Neuronal stem cell (in vitro differentiated cells): ENCODE measurements at regions not wholly inside any gene's neighbourhood (a gene's known extent, or its start where the extent isn't known, plus 50 kb on each side); places are given as distances from the start of the nearest gene placed in this dataset.

Source experiments
- DNase-seq: peaks from one replicate; pipeline ENCODE4 v3.0.0-alpha.2; 2013; ENCODE audit warnings: low spot score
- H2AFZ ChIP-seq: one replicate; pipeline ENCODE4 v1.6.1; 2013; ENCODE audit warnings: mild to moderate bottlenecking, low read length, inconsistent platforms
- H2AK5ac ChIP-seq: 2 replicates; pipeline ENCODE4 v1.6.1; 2013; ENCODE audit warnings: low read depth, mild to moderate bottlenecking, inconsistent platforms, low read length, moderate library complexity, mixed read lengths
- H2BK120ac ChIP-seq: 2 replicates; pipeline ENCODE4 v1.6.1; 2013; ENCODE audit warnings: low read depth, mild to moderate bottlenecking, inconsistent platforms, low read length, moderate library complexity, mixed read lengths
- H2BK12ac ChIP-seq: one replicate; pipeline ENCODE4 v1.6.1; 2013; ENCODE audit warnings: low read length, inconsistent platforms
- H2BK15ac ChIP-seq: 2 replicates; pipeline ENCODE4 v1.6.1; 2013; ENCODE audit warnings: mild to moderate bottlenecking, low read length, inconsistent platforms, mixed read lengths
- H2BK5ac ChIP-seq: one replicate; pipeline ENCODE4 v1.6.1; 2013; ENCODE audit warnings: inconsistent platforms, mild to moderate bottlenecking, low read length, moderate library complexity
- H3K14ac ChIP-seq: one replicate; pipeline ENCODE4 v1.6.1; 2013; ENCODE audit warnings: low read length, inconsistent platforms
- H3K18ac ChIP-seq: 2 replicates; pipeline ENCODE4 v1.6.1; 2013; ENCODE audit warnings: low read length, inconsistent platforms
- H3K23ac ChIP-seq: 2 replicates; pipeline ENCODE4 v1.6.1; 2013; ENCODE audit warnings: low read depth, mild to moderate bottlenecking, mixed read lengths, low read length, inconsistent platforms; ENCODE audit not compliant: poor library complexity
- H3K27ac ChIP-seq: replicated peaks from 3 replicates; pipeline ENCODE4 v1.5.1; 2013; ENCODE audit warnings: low read length, inconsistent platforms
- H3K27me3 ChIP-seq, 3 experiments: 2 replicates each; pipeline ENCODE4 v1.6.1; 2013; ENCODE audit warnings: low read length in 3 of 3, mild to moderate bottlenecking in 2 of 3, inconsistent platforms in 1 of 3, low read depth in 1 of 3, mixed read lengths in 1 of 3, moderate library complexity in 1 of 3; ENCODE audit not compliant: control insufficient read depth in 3 of 3, insufficient read depth in 3 of 3
- H3K36me3 ChIP-seq, 2 donors: replicated peaks in 1 of 2; 2 replicates each; pipeline ENCODE4 v1.6.1; 2013; ENCODE audit warnings: low read length in 2 of 2; ENCODE audit not compliant: control insufficient read depth in 2 of 2, insufficient read depth in 2 of 2
- H3K4ac ChIP-seq: 2 replicates; pipeline ENCODE4 v1.6.1; 2013; ENCODE audit warnings: inconsistent platforms, mild to moderate bottlenecking, low read length, moderate library complexity
- H3K4me1 ChIP-seq, 2 donors: 1 replicate in 1 of 2; 2 replicates in 1 of 2; pipeline ENCODE4 v1.6.1; 2013; ENCODE audit warnings: low read length in 2 of 2, low read depth in 1 of 2; ENCODE audit not compliant: control insufficient read depth in 2 of 2, insufficient read depth in 1 of 2
- H3K4me2 ChIP-seq: one replicate; pipeline ENCODE4 v1.6.1; 2013; ENCODE audit warnings: mild to moderate bottlenecking, low read length, inconsistent platforms; ENCODE audit not compliant: insufficient read depth, poor library complexity, severe bottlenecking
- H3K4me3 ChIP-seq, 2 donors: 2 replicates each; pipeline ENCODE4 v1.5.1; 2013; ENCODE audit warnings: low read length in 2 of 2, mild to moderate bottlenecking in 2 of 2, inconsistent platforms in 1 of 2, moderate library complexity in 1 of 2
- H3K79me1 ChIP-seq: one replicate; pipeline ENCODE4 v1.6.1; 2013; ENCODE audit warnings: low read depth, mild to moderate bottlenecking, inconsistent platforms, low read length, moderate library complexity
- H3K9ac ChIP-seq: one replicate; pipeline ENCODE4 v1.6.1; 2013; ENCODE audit warnings: mild to moderate bottlenecking, low read depth, low read length, inconsistent platforms; ENCODE audit not compliant: poor library complexity
- H3K9me3 ChIP-seq, 2 donors: replicated peaks in 1 of 2; 2 replicates each; pipeline versions ENCODE3 to v1.6.1; 2013; ENCODE audit warnings: low read length in 2 of 2, mild to moderate bottlenecking in 2 of 2, inconsistent platforms in 1 of 2, low read depth in 1 of 2, mixed read lengths in 1 of 2, moderate library complexity in 1 of 2; ENCODE audit not compliant: control insufficient read depth in 2 of 2, insufficient read depth in 1 of 2
- H4K8ac ChIP-seq: one replicate; pipeline ENCODE4 v1.6.1; 2013; ENCODE audit warnings: low read depth, mild to moderate bottlenecking, inconsistent platforms, low read length, moderate library complexity
- H4K91ac ChIP-seq: one replicate; pipeline ENCODE4 v1.6.1; 2013; ENCODE audit warnings: low read length, low read depth, mild to moderate bottlenecking, inconsistent platforms; ENCODE audit not compliant: poor library complexity
- WGBS, 2 donors: extraction: QIAGEN DNeasy Blood & Tissue Kit; methylation state at CpG; one replicate each; pipeline ENCODE4 v1.1.7; 2013; ENCODE audit warnings: missing lambda C conversion rate in 2 of 2, mixed read lengths in 1 of 2; ENCODE audit not compliant: insufficient read length in 2 of 2, insufficient replicate concordance in 1 of 2; ENCODE audit errors: extremely low coverage in 2 of 2; 5-methylcytosine and 5-hydroxymethylcytosine counted together

- peaks cover 2% of the 10 kb centered on the region for H3K79me1 ChIP-seq
- no peak overlapping the region for H2BK15ac ChIP-seq
- no peak overlapping the region for H2AK5ac ChIP-seq
- H2BK5ac ChIP-seq = no peak overlapping the region
- peaks cover 0 to 2% of the 10 kb centered on the region in 2 donors for H3K9me3 ChIP-seq
- H3K4me3 ChIP-seq = no peak overlapping the region
- no peak overlapping the region for H3K9ac ChIP-seq
- DNase-seq = peak; percentile 55
- no peak overlapping the region for H3K27ac ChIP-seq
- no peak overlapping the region for H3K4ac ChIP-seq
- no peak overlapping the region for H3K14ac ChIP-seq
- H2BK120ac ChIP-seq = no peak overlapping the region
- no peak overlapping the region for H3K18ac ChIP-seq
- no peak overlapping the region for H2AFZ ChIP-seq
- H3K36me3 ChIP-seq = no peaks in the 10 kb centered on the region
- no peak overlapping the region for H3K4me2 ChIP-seq
- H3K23ac ChIP-seq = no peak overlapping the region
- WGBS, 2 donors = no CpG with 5 or more reads among the region's 7 CpGs
- no peaks in the 10 kb centered on the region for H3K27me3 ChIP-seq
- no peak overlapping the region for H2BK12ac ChIP-seq
- H3K4me1 ChIP-seq = peaks cover 15 to 17% of the 10 kb centered on the region in 2 donors
- H4K91ac ChIP-seq = no peak overlapping the region
- H4K8ac ChIP-seq = no peak overlapping the region
These were observed 117.5 kb downstream of the SOX4 start for GRCh38 chr6:21710908-21711627.

DNA sequence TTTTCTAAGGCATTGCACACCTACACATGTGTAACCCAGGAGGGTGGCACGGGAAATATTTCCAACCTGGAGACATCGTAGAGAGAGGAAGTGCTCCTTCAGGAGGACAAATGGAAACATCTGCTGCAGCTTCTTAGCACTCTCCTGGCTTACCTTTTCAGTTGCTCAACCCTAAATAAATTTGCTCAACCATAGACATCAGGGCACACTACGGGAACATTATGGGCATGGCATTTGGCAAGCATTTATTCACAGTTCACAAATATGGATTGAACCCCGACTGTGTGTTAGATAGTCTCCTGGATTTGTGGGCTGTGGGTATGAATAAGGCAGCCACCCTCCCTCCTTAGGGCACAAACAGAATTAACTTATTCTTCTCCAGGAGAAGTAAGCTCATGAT, 118.7 kb downstream of the SOX4 start:
- no peak for DNase-seq
- Histone ChIP-seq H3K4ac (no peak overlapping the region), H2BK120ac (no peak overlapping the region), H3K4me1 (peaks cover 15 to 17% of the 10 kb centered on the region in 2 donors), H3K23ac (no peak overlapping the region), H4K8ac (no peak overlapping the region), H3K27me3 (no peaks in the 10 kb centered on the region), H3K36me3 (no peaks in the 10 kb centered on the region), H3K18ac (no peak overlapping the region), H2BK5ac (no peak overlapping the region), H3K14ac (no peak overlapping the region), H3K9ac (no peak overlapping the region), H3K4me3 (no peak overlapping the region), H2AFZ (no peak overlapping the region), H2AK5ac (no peak overlapping the region), H3K9me3 (peaks cover 0 to 3% of the 10 kb centered on the region in 2 donors), H2BK15ac (no peak overlapping the region), H4K91ac (no peak overlapping the region), H3K79me1 (peaks cover 4% of the 10 kb centered on the region), H3K4me2 (no peak overlapping the region), H2BK12ac (no peak overlapping the region), H3K27ac (no peak overlapping the region)
- WGBS, 2 donors = no CpG with 5 or more reads among the region's 4 CpGs

DNA sequence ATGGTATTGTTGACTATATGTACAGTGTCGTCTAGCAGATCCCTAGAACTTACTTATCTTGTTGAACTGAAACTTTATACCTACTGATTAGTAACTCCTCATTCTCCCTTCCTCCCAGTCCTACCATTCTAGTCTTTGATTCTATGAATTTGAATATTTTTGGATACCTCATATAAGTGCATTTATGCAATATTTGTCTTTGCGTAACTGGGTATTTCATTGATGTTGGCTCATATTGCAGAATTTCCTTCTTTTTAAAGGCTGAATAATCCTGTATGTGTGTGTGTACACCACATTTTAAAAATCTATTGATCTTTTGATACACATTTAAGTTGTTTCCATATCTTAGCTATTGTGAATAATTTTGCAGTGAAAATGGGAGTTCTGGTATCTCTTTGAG, 119.9 kb downstream of the SOX4 start:
- peaks cover 4% of the 10 kb centered on the region for H3K79me1 ChIP-seq
- H3K4ac ChIP-seq = no peak overlapping the region
- no peak overlapping the region for H3K9ac ChIP-seq
- no peak overlapping the region for H3K18ac ChIP-seq
- H3K4me3 ChIP-seq = no peak overlapping the region
- H2AFZ ChIP-seq = no peak overlapping the region
- H2BK12ac ChIP-seq = no peak overlapping the region
- H3K23ac ChIP-seq = no peak overlapping the region
- H4K8ac ChIP-seq = no peak overlapping the region
- no peaks in the 10 kb centered on the region for H3K27me3 ChIP-seq
- no peak for DNase-seq
- H2AK5ac ChIP-seq = no peak overlapping the region
- no peak overlapping the region for H3K14ac ChIP-seq
- WGBS, 2 donors = no CpG with 5 or more reads among the region's 2 CpGs
- H3K4me1 ChIP-seq = peaks cover 15 to 17% of the 10 kb centered on the region in 2 donors
- no peak overlapping the region for H3K4me2 ChIP-seq
- no peak overlapping the region for H3K27ac ChIP-seq
- peaks cover 0 to 3% of the 10 kb centered on the region in 2 donors for H3K9me3 ChIP-seq
- H2BK120ac ChIP-seq = no peak overlapping the region
- no peak overlapping the region for H2BK15ac ChIP-seq
- no peaks in the 10 kb centered on the region for H3K36me3 ChIP-seq
- no peak overlapping the region for H2BK5ac ChIP-seq
- no peak overlapping the region for H4K91ac ChIP-seq

DNA sequence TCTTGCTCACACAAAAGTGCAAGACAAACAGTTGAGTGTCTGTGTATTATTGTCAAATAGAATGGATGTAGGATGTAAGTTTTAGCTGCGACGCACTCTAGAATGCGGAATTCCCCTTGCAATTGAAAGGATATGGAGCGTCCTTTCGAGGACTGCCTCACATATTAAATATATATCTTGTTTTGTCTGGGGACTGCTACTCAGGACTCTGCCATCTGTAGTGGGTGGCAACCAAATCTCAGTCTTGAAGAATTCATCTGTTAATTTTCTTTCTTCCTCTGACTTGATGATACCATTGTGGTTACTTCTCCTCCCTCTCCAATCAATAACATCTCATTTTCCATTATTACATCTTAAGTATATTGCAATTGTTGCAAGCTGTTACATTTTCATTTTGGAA, 121.6 kb downstream of the SOX4 start:
- Histone ChIP-seq H3K79me1 (peaks cover 5% of the 10 kb centered on the region), H3K23ac (no peak overlapping the region), H3K14ac (no peak overlapping the region), H3K9me3 (peaks cover 5 to 15% of the 10 kb centered on the region in 2 donors), H3K9ac (no peak overlapping the region), H2BK120ac (no peak overlapping the region), H4K91ac (no peak overlapping the region), H3K18ac (no peak overlapping the region), H2BK12ac (no peak overlapping the region), H3K4me2 (no peak overlapping the region), H2AK5ac (no peak overlapping the region), H3K27ac (no peak overlapping the region), H2BK5ac (no peak overlapping the region), H3K4ac (no peak overlapping the region), H3K36me3 (peaks cover 0 to 5% of the 10 kb centered on the region in 2 donors), H2AFZ (no peak overlapping the region), H2BK15ac (no peak overlapping the region), H3K27me3 (no peaks in the 10 kb centered on the region), H3K4me1 (peaks cover 13 to 15% of the 10 kb centered on the region in 2 donors), H4K8ac (no peak overlapping the region), H3K4me3 (no peak overlapping the region)
- DNase-seq = no peak
- no CpG with 5 or more reads among the region's 5 CpGs for WGBS, 2 donors
